IMR-90 (cell line): ENCODE measurements at regions not wholly inside any gene's neighbourhood (a gene's known extent, or its start where the extent isn't known, plus 50 kb on each side); places are given as distances from the start of the nearest gene placed in this dataset.

Experiments used
- ATAC-seq: fragments of 200-7000 bp; cut with Tn5 transposase; 2 replicates; pipeline ENCODE4 v1.9.1; 2020; ENCODE audit warnings: low read depth, mild to moderate bottlenecking, moderate library complexity
- BruUV-seq: library from RNA; stranded (reverse); fragments of 400-500 nt; replicated peaks from 2 replicates; lab custom pipeline; 2021; lab: Mats Ljungman, UMichigan
- CTCF ChIA-PET: fragments of 300-600 bp; formaldehyde crosslinking; extraction: SDS; loops from one replicate; lab custom pipeline; 2021; ENCODE audit warnings: antibody characterized with exemption; lab: Yijun Ruan, JAX
- POLR2A ChIA-PET: fragments of 300-600 bp; sonication (Branson Sonifier 250); formaldehyde crosslinking; loops from one replicate; lab custom pipeline; 2022; ENCODE audit warnings: antibody characterized with exemption; ENCODE audit not compliant: unreplicated experiment; lab: Charles Lee
- DNase-seq: peaks from one replicate; pipeline ENCODE4 v3.0.0; 2013
- H2AFZ ChIP-seq: replicated peaks from 2 replicates; pipeline ENCODE3; 2013; ENCODE audit warnings: low read length, mild to moderate bottlenecking; ENCODE audit not compliant: poor library complexity
- H2AK5ac ChIP-seq: 2 replicates; pipeline ENCODE4 v1.6.1; 2013; ENCODE audit warnings: low read depth, low read length, inconsistent platforms
- H2AK9ac ChIP-seq: replicated peaks from 2 replicates; pipeline ENCODE3; 2013; ENCODE audit warnings: mild to moderate bottlenecking, low read depth, low read length, moderate library complexity; ENCODE audit not compliant: poor library complexity
- H2BK120ac ChIP-seq: 2 replicates; pipeline ENCODE4 v1.6.1; 2013; ENCODE audit warnings: low read depth, low read length, inconsistent platforms
- H2BK15ac ChIP-seq: 3 replicates; pipeline ENCODE4 v1.6.1; 2013; ENCODE audit warnings: low read depth, low read length, inconsistent platforms
- H2BK20ac ChIP-seq: 2 replicates; pipeline ENCODE4 v1.6.1; 2013; ENCODE audit warnings: low read depth, mild to moderate bottlenecking, inconsistent platforms, low read length, moderate library complexity
- H2BK5ac ChIP-seq: 2 replicates; pipeline ENCODE4 v1.6.1; 2013; ENCODE audit warnings: mild to moderate bottlenecking, low read depth, low read length, inconsistent platforms; ENCODE audit not compliant: poor library complexity, severe bottlenecking
- H3K14ac ChIP-seq: replicated peaks from 2 replicates; pipeline ENCODE4 v1.6.1; 2013; ENCODE audit warnings: low read depth, low read length, inconsistent platforms
- H3K18ac ChIP-seq: 2 replicates; pipeline ENCODE4 v1.6.1; 2013; ENCODE audit warnings: low read depth, low read length, control low read depth
- H3K23ac ChIP-seq: 2 replicates; pipeline ENCODE4 v1.6.1; 2013; ENCODE audit warnings: low read depth, low read length, inconsistent platforms
- H3K27ac ChIP-seq: 2 replicates; pipeline ENCODE4 v1.5.1; 2013; ENCODE audit warnings: mild to moderate bottlenecking, control low read depth, low read length; ENCODE audit not compliant: insufficient read depth
- H3K27me3 ChIP-seq: 2 replicates; pipeline ENCODE4 v1.6.1; 2013; ENCODE audit warnings: low read length; ENCODE audit not compliant: control insufficient read depth, insufficient read depth
- H3K36me3 ChIP-seq: 2 replicates; pipeline ENCODE4 v1.6.1; 2013; ENCODE audit warnings: low read length, mixed read lengths; ENCODE audit not compliant: control insufficient read depth, insufficient read depth
- H3K4ac ChIP-seq: 2 replicates; pipeline ENCODE4 v1.6.1; 2013; ENCODE audit warnings: low read depth, low read length, inconsistent platforms
- H3K4me1 ChIP-seq: 2 replicates; pipeline ENCODE4 v1.6.1; 2013; ENCODE audit warnings: low read length, mixed read lengths; ENCODE audit not compliant: control insufficient read depth, insufficient read depth
- H3K4me2 ChIP-seq: 2 replicates; pipeline ENCODE4 v1.6.1; 2013; ENCODE audit warnings: low read depth, mild to moderate bottlenecking, control low read depth, low read length, moderate library complexity
- H3K4me3 ChIP-seq: 2 replicates; pipeline ENCODE4 v1.5.1; 2013; ENCODE audit warnings: low read depth, mild to moderate bottlenecking, control low read depth, low read length, moderate library complexity; ENCODE audit not compliant: insufficient read depth
- H3K56ac ChIP-seq: 2 replicates; pipeline ENCODE4 v1.6.1; 2013; ENCODE audit warnings: low read length, inconsistent platforms; ENCODE audit not compliant: insufficient read depth; ENCODE audit errors: extremely low read depth
- H3K79me1 ChIP-seq, 2 experiments: 2 replicates each; pipeline ENCODE4 v1.6.1; 2013; ENCODE audit warnings: low read length in 2 of 2, inconsistent platforms in 1 of 2, low read depth in 1 of 2
- H3K9ac ChIP-seq: 2 replicates; pipeline ENCODE4 v1.6.1; 2013; ENCODE audit warnings: low read depth, low read length, control low read depth
- H3K9me1 ChIP-seq: 2 replicates; pipeline ENCODE4 v1.6.1; 2013; ENCODE audit warnings: low read length, inconsistent platforms; ENCODE audit not compliant: insufficient read depth
- H3K9me3 ChIP-seq: 2 replicates; pipeline ENCODE4 v1.6.1; 2013; ENCODE audit warnings: low read length; ENCODE audit not compliant: control insufficient read depth, insufficient read depth
- H4K20me1 ChIP-seq: 2 replicates; pipeline ENCODE4 v1.6.1; 2013; ENCODE audit warnings: low read length, inconsistent platforms; ENCODE audit not compliant: insufficient read depth
- H4K5ac ChIP-seq: 2 replicates; pipeline ENCODE4 v1.6.1; 2013; ENCODE audit warnings: mild to moderate bottlenecking, low read depth, low read length, control low read depth
- H4K8ac ChIP-seq, 2 experiments: 2 replicates each; pipeline ENCODE4 v1.6.1; 2013; ENCODE audit warnings: low read depth in 2 of 2, low read length in 2 of 2, control low read depth in 1 of 2, inconsistent platforms in 1 of 2
- H4K91ac ChIP-seq: 2 replicates; pipeline ENCODE4 v1.6.1; 2013; ENCODE audit warnings: low read depth, low read length, inconsistent platforms; ENCODE audit not compliant: insufficient read depth
- BHLHE40 ChIP-seq: fragments of 150-350 bp; IDR thresholded peaks from 2 replicates; pipeline ENCODE4 v1.6.1; 2016; ENCODE audit warnings: mild to moderate bottlenecking, low read depth, low read length
- CEBPB ChIP-seq: IDR thresholded peaks from 2 replicates; pipeline ENCODE4 v1.6.1; 2012; ENCODE audit warnings: low read depth, low read length, improper control_type of control experiment
- CHD1 ChIP-seq: IDR thresholded peaks from 2 replicates; pipeline ENCODE4 v1.6.1; 2012; ENCODE audit warnings: low read depth, low read length, improper control_type of control experiment
- ELK1 ChIP-seq: fragments of 150-350 bp; IDR thresholded peaks from 2 replicates; pipeline ENCODE4 v1.6.1; 2016; ENCODE audit warnings: low read depth, mild to moderate bottlenecking, low read length, moderate library complexity, borderline replicate concordance
- FOS ChIP-seq: fragments of 150-350 bp; IDR thresholded peaks from 2 replicates; pipeline ENCODE4 v1.6.1; 2016; ENCODE audit warnings: low read depth, low read length
- MAFK ChIP-seq: IDR thresholded peaks from 2 replicates; pipeline ENCODE4 v1.6.1; 2012; ENCODE audit warnings: low read depth, low read length, improper control_type of control experiment
- MAZ ChIP-seq: IDR thresholded peaks from 2 replicates; pipeline ENCODE4 v1.6.1; 2012; ENCODE audit warnings: low read depth, mild to moderate bottlenecking, low read length, improper control_type of control experiment, moderate library complexity, borderline replicate concordance
- MXI1 ChIP-seq: IDR thresholded peaks from 2 replicates; pipeline ENCODE4 v1.6.1; 2012; ENCODE audit warnings: low read depth, mild to moderate bottlenecking, low read length, moderate library complexity, borderline replicate concordance
- NFE2L2 ChIP-seq: fragments of 150-350 bp; IDR thresholded peaks from 2 replicates; pipeline ENCODE4 v1.6.1; 2016; ENCODE audit warnings: low read depth, mild to moderate bottlenecking, low read length
- POLR2A ChIP-seq: IDR thresholded peaks from 2 replicates; pipeline ENCODE4 v1.6.1; 2012; ENCODE audit warnings: mild to moderate bottlenecking, low read depth, low read length
- RAD21 ChIP-seq: IDR thresholded peaks from 2 replicates; pipeline ENCODE4 v1.6.1; 2012; ENCODE audit warnings: low read length, improper control_type of control experiment
- RCOR1 ChIP-seq: IDR thresholded peaks from 2 replicates; pipeline ENCODE4 v1.6.1; 2012; ENCODE audit warnings: mild to moderate bottlenecking, low read length, improper control_type of control experiment; ENCODE audit not compliant: insufficient replicate concordance
- RFX5 ChIP-seq: IDR thresholded peaks from 2 replicates; pipeline ENCODE4 v1.8.0; 2012; ENCODE audit warnings: low read depth, mild to moderate bottlenecking, low read length, moderate library complexity
- SMC3 ChIP-seq: fragments of 150-350 bp; IDR thresholded peaks from 2 replicates; pipeline ENCODE4 v1.6.1; 2016; ENCODE audit warnings: low read depth, mild to moderate bottlenecking, antibody characterized with exemption, low read length, moderate library complexity
- WGBS, 2 experiments: methylation state at CpG; one replicate each; pipeline versions ENCODE4 v1.1.5 to v1.1.7; 2013; ENCODE audit warnings: missing lambda C conversion rate in 2 of 2; ENCODE audit not compliant: insufficient read length in 1 of 2; ENCODE audit errors: extremely low coverage in 2 of 2; 5-methylcytosine and 5-hydroxymethylcytosine counted together
- dilution Hi-C: fragments of 300-500 bp; cut with HindIII; formaldehyde crosslinking; loops from one replicate; pipeline ENCODE4 v1.14.3; 2018; ENCODE audit warnings: low sequenced_read_pairs; ENCODE audit not compliant: unreplicated experiment
- in situ Hi-C: fragments of 300-500 bp; cut with MboI; formaldehyde crosslinking; loops from 3 replicates; pipeline ENCODE4 v1.14.3; 2019; ENCODE audit warnings: low sequenced_read_pairs, inconsistent platforms, mixed read lengths
- intact Hi-C: fragments of 100-400 bp; cut with micrococcal nuclease; formaldehyde crosslinking; loops from 2 replicates; pipeline ENCODE4 v1.10.0; 2022
- TF ChIP-seq, protein P1 (sequence below): conservative IDR thresholded peaks from 2 replicates; pipeline ENCODE4 v1.5.1; 2012; ENCODE audit warnings: mild to moderate bottlenecking, low read depth, low read length, improper control_type of control experiment

DNA sequence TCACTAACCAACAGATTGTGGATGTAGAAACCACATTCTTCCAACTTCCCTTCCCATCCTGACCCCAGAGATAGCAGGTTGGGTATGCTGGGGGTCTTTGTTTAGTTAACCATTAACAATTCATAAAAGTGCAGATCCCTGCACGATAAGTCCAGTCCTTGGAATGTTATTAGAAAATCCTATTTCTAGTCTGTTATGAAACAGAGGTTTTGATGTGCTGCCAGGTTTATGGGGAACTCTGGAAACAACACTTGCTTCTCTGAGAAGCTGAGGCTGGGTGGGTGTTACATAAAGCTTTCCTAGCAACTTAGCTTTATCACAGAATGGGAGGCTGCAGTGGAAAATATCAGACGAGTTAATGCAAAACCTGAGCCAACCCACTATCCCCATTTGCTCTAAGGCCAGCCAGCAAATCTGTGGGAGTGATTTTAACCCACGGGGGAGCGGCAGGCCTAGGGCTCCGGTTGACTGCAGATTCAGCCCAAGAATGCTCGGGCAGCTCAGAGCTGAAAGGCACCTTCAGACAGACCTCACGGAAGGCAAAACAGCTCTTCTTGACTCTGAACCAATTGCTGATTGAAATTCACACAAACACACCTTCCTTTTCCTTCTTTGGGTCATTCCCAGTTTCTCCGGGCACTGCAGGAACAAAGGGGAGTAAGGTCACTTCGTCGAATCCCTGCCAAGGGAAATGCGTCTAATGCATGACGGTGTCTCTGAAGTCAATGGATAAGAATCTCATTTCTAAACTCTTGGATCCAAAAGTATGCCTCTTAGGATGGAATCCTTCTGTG is 111.7 kb upstream of the IRF2BP2 start:
- intact Hi-C loops (loop anchor here (1.0 kb wide), 1 partner anchor 105 kb away; no protein-coding TSS in a partner anchor), dilution Hi-C loops (no loop called here), in situ Hi-C loops (loop anchor here (5.0 to 10.0 kb wide), 3 partner anchors 109 to 253 kb away; partner anchors contain the start of gene IRF2BP2)
- peak overlapping the region; percentile 82; the same call in 2 of the 3 replicates for H2BK15ac ChIP-seq
- H3K4ac ChIP-seq: peak overlapping the region; percentile 86
- H4K5ac ChIP-seq: peak overlapping the region; percentile 91
- peak overlapping the region; percentile 69 for H3K56ac ChIP-seq
- H3K4me1 ChIP-seq: peaks cover 50% of the 10 kb centered on the region
- ChIA-PET CTCF (no interaction called here), POLR2A (no interaction called here)
- H3K9me1 ChIP-seq: peaks cover 26% of the 10 kb centered on the region
- H4K20me1 ChIP-seq: no peaks in the 10 kb centered on the region
- H2BK5ac ChIP-seq: peak overlapping the region; percentile 100
- 0% methylated on average over 5 of the region's 12 CpGs; no CpG with 5 or more reads in 1 of the 2 experiments for WGBS, 2 experiments
- peak overlapping the region; percentile 56 for H3K4me2 ChIP-seq
- peak overlapping the region; percentile 97 for H4K91ac ChIP-seq
- H3K18ac ChIP-seq: peak overlapping the region; percentile 94
- H3K27ac ChIP-seq: peak overlapping the region; percentile 86
- peaks cover 0 to 15% of the 10 kb centered on the region in 2 experiments; a peak in 2 of 4 replicates for H3K79me1 ChIP-seq
- H4K8ac ChIP-seq: peak overlapping the region; percentile 14 to 61
- ATAC-seq (peak; percentile 18), DNase-seq (peak; percentile 98)
- H3K27me3 ChIP-seq: no peaks in the 10 kb centered on the region
- peak overlapping the region; percentile 47 for H3K9ac ChIP-seq
- BruUV-seq: no TSS peak
- no peaks in the 10 kb centered on the region for H3K36me3 ChIP-seq
- no peaks in the 10 kb centered on the region for H3K9me3 ChIP-seq
- H2BK20ac ChIP-seq: peak overlapping the region; percentile 98
- peak overlapping the region; percentile 67; the same call in 1 of the 2 replicates for H3K23ac ChIP-seq
- no peak overlapping the region for H3K4me3 ChIP-seq
- H2AFZ ChIP-seq: peak overlapping the region; percentile 63
- peak overlapping the region; percentile 92; the same call in 1 of the 2 replicates for H3K14ac ChIP-seq
- H2AK5ac ChIP-seq: peak overlapping the region; percentile 38
- H2AK9ac ChIP-seq: peak overlapping the region; percentile 45
- H2BK120ac ChIP-seq: peak overlapping the region; percentile 98
- no peak for TF ChIP-seq MAFK
- no peak; the same call in 1 of the 2 replicates for TF ChIP-seq MXI1
- no peak for TF ChIP-seq ELK1
- TF ChIP-seq MAZ: peak; percentile 19; the same call in 1 of the 2 replicates
- TF ChIP-seq RAD21: no peak; the same call in none of the 2 replicates
- TF ChIP-seq RFX5: no peak
- no peak for TF ChIP-seq NFE2L2
- 0 out of 2 replicates have a peak, but pooled peaks have one; percentile 12 for TF ChIP-seq SMC3
- no peak; the same call in 1 of the 2 replicates for TF ChIP-seq CHD1
- TF ChIP-seq CEBPB: peak; percentile 26; the same call in 1 of the 2 replicates
- TF ChIP-seq POLR2A: peak; percentile 60
- no peak for TF ChIP-seq BHLHE40
- peak; percentile 51; the same call in 1 of the 2 replicates for TF ChIP-seq FOS
- TF ChIP-seq, protein P1, sequence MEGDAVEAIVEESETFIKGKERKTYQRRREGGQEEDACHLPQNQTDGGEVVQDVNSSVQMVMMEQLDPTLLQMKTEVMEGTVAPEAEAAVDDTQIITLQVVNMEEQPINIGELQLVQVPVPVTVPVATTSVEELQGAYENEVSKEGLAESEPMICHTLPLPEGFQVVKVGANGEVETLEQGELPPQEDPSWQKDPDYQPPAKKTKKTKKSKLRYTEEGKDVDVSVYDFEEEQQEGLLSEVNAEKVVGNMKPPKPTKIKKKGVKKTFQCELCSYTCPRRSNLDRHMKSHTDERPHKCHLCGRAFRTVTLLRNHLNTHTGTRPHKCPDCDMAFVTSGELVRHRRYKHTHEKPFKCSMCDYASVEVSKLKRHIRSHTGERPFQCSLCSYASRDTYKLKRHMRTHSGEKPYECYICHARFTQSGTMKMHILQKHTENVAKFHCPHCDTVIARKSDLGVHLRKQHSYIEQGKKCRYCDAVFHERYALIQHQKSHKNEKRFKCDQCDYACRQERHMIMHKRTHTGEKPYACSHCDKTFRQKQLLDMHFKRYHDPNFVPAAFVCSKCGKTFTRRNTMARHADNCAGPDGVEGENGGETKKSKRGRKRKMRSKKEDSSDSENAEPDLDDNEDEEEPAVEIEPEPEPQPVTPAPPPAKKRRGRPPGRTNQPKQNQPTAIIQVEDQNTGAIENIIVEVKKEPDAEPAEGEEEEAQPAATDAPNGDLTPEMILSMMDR: no peak
- TF ChIP-seq RCOR1: no peak
